ENCODE measurements at regions not wholly inside any gene's neighbourhood (a gene's known extent, or its start where the extent isn't known, plus 50 kb on each side); places are given as distances from the start of the nearest gene placed in this dataset.
"Not testable (repeated sequence)": the region's sequence is repeated elsewhere in the genome, so short reads cannot be mapped to it uniquely, and the experiment has no call there.

DNA sequence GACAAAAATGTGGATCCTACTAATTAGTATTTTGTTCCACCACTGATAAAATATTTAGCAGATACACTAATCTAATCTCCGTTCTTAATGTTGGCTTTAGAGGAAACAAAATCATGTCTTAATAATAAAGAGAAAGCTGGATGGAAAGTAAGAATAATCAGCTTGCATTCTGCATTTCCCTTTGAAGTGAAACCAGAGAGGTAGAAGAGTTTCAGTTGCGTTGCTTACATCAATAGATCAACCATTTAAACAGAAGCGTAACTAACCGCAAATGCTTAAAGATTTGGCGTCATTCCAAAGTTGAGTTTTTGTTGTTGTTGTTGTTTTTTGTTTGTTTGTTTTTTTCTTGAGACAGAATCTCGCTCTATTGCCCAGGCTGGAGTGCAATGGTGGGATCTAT, 168.9 kb downstream of the TRIML1 start:
- no peaks in the 10 kb centered on the region for H3K9me3 Mint-ChIP-seq
- no peak for ATAC-seq
- no peak overlapping the region for H3K27ac Mint-ChIP-seq
- H3K4me1 Mint-ChIP-seq = no peaks in the 10 kb centered on the region
- H3K4me3 Mint-ChIP-seq = no peak overlapping the region
- H3K36me3 Mint-ChIP-seq = no peaks in the 10 kb centered on the region
- H3K27me3 Mint-ChIP-seq = no peaks in the 10 kb centered on the region

DNA sequence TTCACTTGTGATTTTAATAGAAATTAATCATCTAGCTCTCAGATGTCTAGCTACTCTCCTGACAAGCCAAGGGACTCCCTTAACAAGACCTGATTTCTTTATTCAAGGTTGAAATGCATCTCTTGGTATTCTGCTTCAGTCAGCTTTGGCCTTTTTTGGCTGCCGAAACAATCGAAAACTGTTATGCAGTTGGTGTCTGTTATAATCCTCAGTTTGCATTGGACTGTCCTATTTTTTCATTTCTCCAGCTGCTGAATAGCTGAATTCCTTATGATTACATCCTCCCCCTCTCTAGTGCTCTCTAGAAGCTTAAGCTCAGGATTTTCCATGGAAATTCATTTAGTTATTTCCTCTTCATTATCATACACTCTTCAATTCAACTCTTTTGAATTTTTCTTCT, 177.2 kb downstream of the TRIML1 start:
- no peaks in the 10 kb centered on the region for H3K36me3 Mint-ChIP-seq
- H3K27me3 Mint-ChIP-seq = no peaks in the 10 kb centered on the region
- H3K4me3 Mint-ChIP-seq = no peak overlapping the region
- no peak overlapping the region for H3K27ac Mint-ChIP-seq
- H3K4me1 Mint-ChIP-seq = no peaks in the 10 kb centered on the region
- H3K9me3 Mint-ChIP-seq = peaks cover 11% of the 10 kb centered on the region
- no peak for ATAC-seq

DNA sequence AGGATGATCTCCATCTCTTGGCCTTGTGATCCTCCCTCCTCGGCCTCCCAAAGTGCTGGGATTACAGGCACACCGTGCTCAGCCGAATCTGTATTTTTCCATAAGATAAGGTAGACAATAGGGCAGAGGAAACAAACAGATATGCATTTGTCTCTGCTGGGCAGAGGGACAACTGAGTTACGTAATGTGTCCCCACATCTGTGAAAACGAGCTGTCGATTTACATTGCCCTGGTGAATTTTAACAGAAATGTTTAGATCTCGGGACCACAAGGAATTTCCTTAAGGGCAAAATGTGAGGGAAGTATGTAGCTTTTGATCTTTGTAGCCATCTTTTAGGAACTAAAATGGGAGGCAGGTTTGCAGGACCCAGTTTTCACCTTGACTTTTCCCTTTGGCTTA, 189.7 kb downstream of the TRIML1 start:
- H3K4me1 Mint-ChIP-seq = no peaks in the 10 kb centered on the region
- peaks cover 2% of the 10 kb centered on the region for H3K9me3 Mint-ChIP-seq
- H3K27me3 Mint-ChIP-seq = no peaks in the 10 kb centered on the region
- H3K4me3 Mint-ChIP-seq = no peak overlapping the region
- no peak for ATAC-seq
- no peak overlapping the region for H3K27ac Mint-ChIP-seq
- no peaks in the 10 kb centered on the region for H3K36me3 Mint-ChIP-seq

DNA sequence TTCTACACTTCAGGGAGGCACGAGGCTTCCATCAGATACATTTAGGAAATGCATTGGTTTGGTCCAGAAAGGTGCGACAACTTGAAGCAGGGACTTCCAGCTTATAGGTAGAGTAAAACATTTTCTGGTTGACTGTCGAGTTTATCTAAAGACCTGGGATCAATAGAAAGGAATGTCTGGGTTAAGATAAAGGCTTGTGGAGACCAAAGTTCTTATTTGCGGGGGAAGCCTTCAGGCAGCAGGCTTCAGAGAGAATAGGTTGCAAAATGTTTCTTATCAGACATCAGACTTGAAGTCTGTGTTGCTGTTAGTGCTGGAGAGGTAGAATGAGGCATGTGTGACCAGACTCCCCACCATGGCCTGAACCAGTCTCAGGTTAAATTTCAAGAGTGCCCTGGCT, 190.3 kb downstream of the TRIML1 start:
- no peaks in the 10 kb centered on the region for H3K27me3 Mint-ChIP-seq
- no peak overlapping the region for H3K4me3 Mint-ChIP-seq
- ATAC-seq = no peak
- peaks cover 2% of the 10 kb centered on the region for H3K9me3 Mint-ChIP-seq
- no peaks in the 10 kb centered on the region for H3K4me1 Mint-ChIP-seq
- H3K36me3 Mint-ChIP-seq = no peaks in the 10 kb centered on the region
- H3K27ac Mint-ChIP-seq = no peak overlapping the region

DNA sequence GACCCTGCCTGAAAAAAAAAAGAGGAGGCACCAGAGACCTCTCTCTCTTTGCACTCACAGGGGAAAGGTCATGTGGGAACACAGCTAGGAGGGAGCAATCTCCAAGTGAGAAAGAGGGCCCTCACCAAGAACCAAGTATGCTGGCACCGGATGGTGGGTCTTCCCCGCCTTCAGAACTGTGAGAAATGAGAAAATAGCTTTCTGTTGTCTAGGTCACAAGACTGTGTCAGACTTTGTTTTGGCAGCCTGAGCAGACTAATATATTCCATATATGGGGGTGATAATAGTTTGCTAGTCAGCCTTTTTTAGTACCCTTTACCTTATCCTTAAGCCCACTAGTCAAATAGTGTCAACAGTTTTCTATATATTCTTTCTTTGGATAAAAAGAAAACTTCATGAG, 193.0 kb downstream of the TRIML1 start:
- Mint-ChIP-seq H3K4me3 (no peak overlapping the region), H3K9me3 (peaks cover 2% of the 10 kb centered on the region), H3K27ac (no peak overlapping the region), H3K27me3 (no peaks in the 10 kb centered on the region), H3K4me1 (no peaks in the 10 kb centered on the region), H3K36me3 (no peaks in the 10 kb centered on the region)
- no peak for ATAC-seq

DNA sequence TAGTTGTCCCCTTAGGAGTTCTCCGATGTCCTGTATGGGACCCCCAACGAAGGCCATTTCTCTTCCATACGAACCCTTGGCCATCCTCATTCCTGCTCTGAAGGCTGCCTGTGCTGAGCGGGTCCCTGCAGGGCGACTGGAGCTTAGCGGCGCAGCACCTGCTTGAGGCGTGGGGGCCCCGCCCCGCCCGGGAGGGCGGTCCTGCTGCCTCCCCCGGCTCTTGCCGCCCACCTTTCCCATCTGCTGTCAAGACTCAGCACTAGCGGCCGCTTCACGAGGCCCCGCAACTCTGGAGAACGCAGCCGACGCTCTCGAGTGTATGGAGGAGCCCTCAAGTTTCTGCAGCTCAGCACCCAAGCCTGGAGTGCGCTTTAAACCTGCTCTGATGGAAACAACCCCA, 197.7 kb downstream of the TRIML1 start:
- H3K4me3 Mint-ChIP-seq = no peak overlapping the region
- no peaks in the 10 kb centered on the region for H3K36me3 Mint-ChIP-seq
- no peaks in the 10 kb centered on the region for H3K4me1 Mint-ChIP-seq
- no peak for ATAC-seq
- H3K9me3 Mint-ChIP-seq = no peaks in the 10 kb centered on the region
- no peaks in the 10 kb centered on the region for H3K27me3 Mint-ChIP-seq
- no peak overlapping the region for H3K27ac Mint-ChIP-seq

DNA sequence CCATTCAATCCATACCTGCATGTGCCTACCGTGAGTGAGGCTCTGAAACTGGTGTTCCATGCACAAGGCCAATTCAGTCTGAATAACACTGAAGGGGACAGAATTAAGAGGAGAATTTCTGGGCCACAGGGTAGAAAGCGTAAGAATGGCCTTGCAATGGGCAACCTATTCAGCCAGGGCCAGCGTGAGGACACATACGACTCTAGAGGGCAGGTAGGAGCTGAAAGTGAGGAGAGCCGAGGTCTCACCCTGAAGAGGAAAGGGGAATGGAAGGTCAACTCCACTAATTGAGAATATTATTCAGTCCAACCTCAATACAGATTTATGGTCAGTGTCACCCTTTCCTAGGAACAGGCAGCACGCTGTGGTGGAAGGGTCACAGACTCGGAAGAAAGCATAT, 202.2 kb downstream of the TRIML1 start:
- H3K4me1 Mint-ChIP-seq = no peaks in the 10 kb centered on the region
- H3K36me3 Mint-ChIP-seq = no peaks in the 10 kb centered on the region
- no peak overlapping the region for H3K27ac Mint-ChIP-seq
- no peak for ATAC-seq
- H3K27me3 Mint-ChIP-seq = no peaks in the 10 kb centered on the region
- no peak overlapping the region for H3K4me3 Mint-ChIP-seq
- H3K9me3 Mint-ChIP-seq = peaks cover 6% of the 10 kb centered on the region

DNA sequence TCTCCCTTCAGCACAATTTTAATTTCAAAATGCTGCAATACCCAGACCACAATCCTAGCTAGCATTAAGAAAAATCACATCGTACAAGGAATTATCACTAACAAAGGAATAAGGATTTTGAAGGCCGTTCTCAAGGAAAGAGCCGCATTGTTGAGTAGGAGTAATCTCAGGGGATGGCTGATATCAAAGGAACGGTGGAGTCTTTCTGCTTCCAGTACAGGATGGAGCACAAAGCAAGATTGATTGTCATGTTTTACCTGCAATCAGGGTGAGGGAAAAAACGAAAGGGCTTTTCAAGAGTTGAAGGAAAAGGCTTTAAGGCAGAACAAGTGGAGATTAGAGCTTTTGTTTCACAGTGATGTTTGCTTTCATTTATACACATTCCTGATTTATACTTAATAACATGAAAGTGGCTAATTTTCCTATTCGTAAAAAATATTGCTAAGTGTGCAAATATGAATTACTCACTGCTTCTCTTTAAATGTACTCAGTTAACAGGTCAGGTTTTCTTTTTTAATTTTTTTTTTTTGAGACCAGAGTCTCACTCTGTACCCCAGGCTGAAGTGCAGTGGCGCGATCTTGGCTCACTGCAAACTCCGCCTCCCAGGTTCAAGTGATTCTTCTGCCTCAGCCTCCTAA, 207.0 kb downstream of the TRIML1 start:
- Mint-ChIP-seq H3K4me3 (no peak overlapping the region), H3K36me3 (no peaks in the 10 kb centered on the region), H3K27me3 (no peaks in the 10 kb centered on the region), H3K4me1 (no peaks in the 10 kb centered on the region), H3K27ac (no peak overlapping the region), H3K9me3 (peaks cover 9% of the 10 kb centered on the region)
- ATAC-seq = no peak

DNA sequence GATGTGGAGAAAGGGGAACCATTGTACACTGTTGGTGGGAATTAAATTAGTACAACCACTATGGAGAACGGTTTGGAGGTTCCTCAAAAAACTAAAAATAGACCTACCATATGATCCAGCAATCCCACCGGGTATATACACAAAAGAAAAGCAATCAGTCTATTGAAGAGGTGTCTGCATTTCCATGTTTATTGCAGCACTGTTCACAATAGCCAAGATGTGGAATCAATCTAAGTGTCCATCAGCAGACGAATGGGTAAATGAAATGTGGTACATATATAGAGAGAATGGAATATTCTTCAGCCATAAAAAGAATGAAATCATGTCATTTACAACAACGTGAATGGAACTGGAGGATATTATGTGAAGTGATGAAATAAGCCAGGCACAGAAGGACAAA, 208.1 kb downstream of the TRIML1 start:
- no peak overlapping the region for H3K4me3 Mint-ChIP-seq
- H3K9me3 Mint-ChIP-seq = peaks cover 12% of the 10 kb centered on the region
- no peaks in the 10 kb centered on the region for H3K36me3 Mint-ChIP-seq
- H3K27ac Mint-ChIP-seq = no peak overlapping the region
- H3K4me1 Mint-ChIP-seq = no peaks in the 10 kb centered on the region
- H3K27me3 Mint-ChIP-seq = no peaks in the 10 kb centered on the region
- ATAC-seq = no peak

DNA sequence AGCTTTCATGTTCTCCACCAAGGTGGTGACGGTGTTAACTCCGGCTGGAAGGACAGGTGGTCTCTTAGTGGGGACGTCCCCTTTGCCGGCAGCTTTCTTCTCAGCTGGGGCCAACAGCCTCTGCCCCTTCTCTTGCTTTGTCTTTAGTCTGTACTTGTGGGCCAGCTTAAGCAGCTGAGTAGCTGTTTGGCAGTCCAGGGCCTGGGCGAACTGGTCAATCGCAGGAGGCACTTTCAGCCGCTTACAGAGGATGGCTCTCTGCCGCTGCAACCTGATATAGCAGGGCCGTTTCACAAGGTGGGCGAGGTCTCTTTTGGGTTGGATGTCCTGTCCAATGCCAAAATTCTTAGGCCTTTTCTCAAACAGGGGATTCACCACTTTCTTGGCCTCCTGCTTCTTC, 210.3 kb downstream of the TRIML1 start:
- H3K27ac Mint-ChIP-seq, H3K4me1 Mint-ChIP-seq, H3K27me3 Mint-ChIP-seq, ATAC-seq, H3K4me3 Mint-ChIP-seq, H3K36me3 Mint-ChIP-seq: not testable (repeated sequence)
- H3K9me3 Mint-ChIP-seq = peaks cover 12% of the 10 kb centered on the region

DNA sequence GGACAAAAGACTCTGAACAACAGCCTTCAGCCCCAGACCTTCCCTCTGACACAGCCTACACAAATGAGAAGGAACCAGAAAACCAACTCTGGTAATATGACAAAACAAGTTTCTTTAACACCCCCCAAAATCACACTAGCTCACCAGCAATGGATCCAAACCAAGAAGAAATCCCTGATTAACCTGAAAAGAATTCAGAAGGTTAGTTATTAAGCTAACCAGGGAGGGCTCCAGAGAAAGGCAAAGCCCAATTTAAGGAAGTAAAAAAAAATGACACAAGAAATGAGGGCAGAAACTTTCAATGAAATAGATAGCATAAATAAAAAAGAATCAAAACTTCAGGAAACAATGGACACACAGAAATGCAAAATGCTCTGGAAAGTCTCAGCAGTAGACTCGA, 224.0 kb downstream of the TRIML1 start:
- no peak for ATAC-seq
- no peaks in the 10 kb centered on the region for H3K36me3 Mint-ChIP-seq

DNA sequence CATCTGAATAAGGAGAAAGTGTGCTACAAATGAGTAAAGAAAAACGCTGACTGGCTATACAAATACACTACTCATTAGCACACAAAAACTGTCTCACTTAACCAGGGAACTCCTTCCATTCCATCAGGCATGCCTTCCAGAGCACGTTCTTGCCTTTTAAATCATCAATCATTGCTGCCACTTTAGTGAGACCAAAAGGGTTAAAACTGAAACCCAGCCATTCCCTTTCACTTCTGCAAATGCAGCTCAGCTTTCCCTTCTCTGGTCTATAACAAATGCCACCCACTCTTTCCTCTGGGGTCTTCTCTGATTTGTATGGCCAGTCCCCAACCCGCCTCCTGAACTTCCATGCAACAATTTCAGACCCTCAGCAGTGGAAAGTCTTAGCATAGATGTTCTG, 231.5 kb downstream of the TRIML1 start:
- Mint-ChIP-seq H3K4me3 (no peak overlapping the region), H3K36me3 (no peaks in the 10 kb centered on the region), H3K9me3 (peaks cover 11% of the 10 kb centered on the region), H3K27ac (no peak overlapping the region), H3K27me3 (no peaks in the 10 kb centered on the region), H3K4me1 (peaks cover 5% of the 10 kb centered on the region)
- no peak for ATAC-seq

More for the DNA sequence above, 224.0 kb downstream of the TRIML1 start:
- Mint-ChIP-seq H3K4me3 (no peak overlapping the region), H3K27ac (no peak overlapping the region), H3K27me3 (no peaks in the 10 kb centered on the region), H3K4me1 (no peaks in the 10 kb centered on the region), H3K9me3 (peaks cover 12% of the 10 kb centered on the region)

DNA sequence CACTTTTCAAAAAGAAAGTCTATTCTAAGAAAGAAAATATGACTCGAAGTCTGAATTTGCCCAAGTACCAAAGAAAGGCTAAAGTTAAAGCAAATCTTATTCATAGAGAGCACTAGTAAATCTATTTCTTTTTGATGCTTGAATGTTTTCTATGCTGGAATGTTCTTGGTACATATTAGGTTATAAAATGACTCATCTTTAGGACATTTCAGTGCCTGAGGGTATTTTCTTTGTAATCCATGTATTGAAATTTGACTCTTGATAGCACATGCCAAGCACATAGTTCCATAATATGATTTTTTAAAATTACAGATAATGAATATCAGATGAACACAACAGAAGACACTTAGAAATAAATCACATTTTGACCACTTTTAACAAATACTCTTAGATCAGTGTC, 232.8 kb downstream of the TRIML1 start:
- no peaks in the 10 kb centered on the region for H3K27me3 Mint-ChIP-seq
- no peak overlapping the region for H3K4me3 Mint-ChIP-seq
- ATAC-seq = no peak
- H3K36me3 Mint-ChIP-seq = no peaks in the 10 kb centered on the region
- H3K9me3 Mint-ChIP-seq = peaks cover 16% of the 10 kb centered on the region
- H3K27ac Mint-ChIP-seq = no peak overlapping the region
- peaks cover 5% of the 10 kb centered on the region for H3K4me1 Mint-ChIP-seq

DNA sequence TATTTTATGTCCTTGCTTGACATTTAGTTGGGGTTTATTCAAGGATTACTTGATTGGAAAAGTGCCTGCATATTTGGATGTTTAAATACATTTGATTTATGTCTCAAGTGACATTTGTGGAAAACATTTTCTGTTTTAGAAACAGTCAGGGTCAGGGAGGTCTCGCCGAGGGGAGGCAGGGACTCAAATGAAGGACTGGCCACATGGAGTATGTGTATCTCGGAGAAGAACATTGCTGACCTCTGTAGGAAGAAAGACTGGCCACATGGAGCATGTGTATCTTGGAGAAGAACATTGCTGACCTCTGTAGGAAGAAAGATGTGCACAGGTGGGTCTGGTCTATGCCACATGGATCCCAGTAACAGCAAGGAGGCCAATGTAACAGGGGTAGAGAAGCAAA, 233.6 kb downstream of the TRIML1 start:
- no peaks in the 10 kb centered on the region for H3K36me3 Mint-ChIP-seq
- H3K27me3 Mint-ChIP-seq = no peaks in the 10 kb centered on the region
- peaks cover 16% of the 10 kb centered on the region for H3K9me3 Mint-ChIP-seq
- H3K27ac Mint-ChIP-seq = no peak overlapping the region
- peaks cover 5% of the 10 kb centered on the region for H3K4me1 Mint-ChIP-seq
- H3K4me3 Mint-ChIP-seq = no peak overlapping the region
- ATAC-seq = no peak

DNA sequence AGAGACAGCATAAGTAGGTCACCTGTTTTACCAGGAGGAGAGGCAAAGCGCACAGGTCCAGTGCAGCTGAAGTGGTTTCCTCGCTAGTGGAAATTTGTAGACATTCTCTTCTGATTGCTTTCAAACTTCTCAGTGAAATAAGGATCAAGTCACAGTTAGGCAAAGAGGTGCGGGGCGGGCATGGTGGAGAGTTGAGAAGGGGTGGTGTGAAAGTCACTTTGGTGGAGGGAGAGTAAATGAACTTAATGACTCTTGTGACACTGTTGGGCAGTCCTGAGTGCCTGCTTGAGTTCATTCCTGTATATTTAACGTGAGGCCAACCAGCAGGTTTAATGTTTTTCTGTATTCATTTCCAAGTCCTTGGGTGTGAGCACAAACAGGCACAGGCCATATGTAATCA, 235.6 kb downstream of the TRIML1 start:
- Mint-ChIP-seq H3K4me1 (peaks cover 5% of the 10 kb centered on the region), H3K36me3 (no peaks in the 10 kb centered on the region), H3K27ac (no peak overlapping the region), H3K27me3 (no peaks in the 10 kb centered on the region), H3K9me3 (peaks cover 16% of the 10 kb centered on the region), H3K4me3 (no peak overlapping the region)
- ATAC-seq = no peak

DNA sequence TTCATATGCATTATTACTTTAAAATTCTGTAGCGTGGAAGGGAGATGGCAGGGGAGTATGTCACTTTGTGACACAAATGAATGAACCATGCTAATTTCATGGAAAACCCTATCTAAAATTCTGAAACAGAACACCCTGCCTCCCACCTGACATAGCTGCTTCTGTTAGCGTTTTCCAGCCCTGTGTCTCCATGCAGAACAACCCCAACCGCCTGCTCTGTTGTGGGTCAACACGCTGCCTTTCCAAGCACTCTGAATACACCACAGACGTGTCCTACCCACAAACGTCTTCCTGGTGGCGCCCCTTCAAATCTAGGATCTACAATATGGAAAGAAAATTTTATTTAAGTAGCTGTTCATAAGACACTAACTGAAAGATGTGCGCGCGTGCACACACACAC, 238.6 kb downstream of the TRIML1 start:
- Mint-ChIP-seq H3K27ac (no peak overlapping the region), H3K4me3 (no peak overlapping the region), H3K27me3 (no peaks in the 10 kb centered on the region), H3K9me3 (peaks cover 23% of the 10 kb centered on the region), H3K4me1 (no peaks in the 10 kb centered on the region), H3K36me3 (no peaks in the 10 kb centered on the region)
- ATAC-seq = no peak

DNA sequence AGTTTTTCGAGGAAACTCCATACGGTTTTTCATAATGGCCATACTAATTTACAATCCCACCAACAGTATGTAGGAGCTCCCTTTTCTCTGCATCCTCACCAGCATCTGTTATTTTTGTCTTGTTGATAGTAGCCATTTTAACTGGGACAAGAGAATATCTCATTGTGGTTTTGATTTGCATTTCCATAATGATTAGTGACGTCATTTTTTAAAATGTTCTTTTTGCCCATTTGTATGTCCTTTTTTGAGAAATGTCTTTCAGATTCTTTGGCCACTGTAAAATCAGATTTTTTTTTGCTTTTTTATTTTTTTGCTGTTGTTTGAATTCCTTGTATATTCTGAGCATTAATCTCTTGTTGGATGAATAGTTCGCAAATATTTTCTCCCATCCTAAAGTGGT, 243.9 kb downstream of the TRIML1 start:
- Mint-ChIP-seq H3K36me3 (no peaks in the 10 kb centered on the region), H3K4me3 (no peak overlapping the region), H3K27me3 (no peaks in the 10 kb centered on the region), H3K27ac (no peak overlapping the region), H3K9me3 (peaks cover 19% of the 10 kb centered on the region), H3K4me1 (no peaks in the 10 kb centered on the region)
- no peak for ATAC-seq
